CD4-positive, alpha-beta T cell (primary cell): ENCODE measurements at regions not wholly inside any gene's neighbourhood (a gene's known extent, or its start where the extent isn't known, plus 50 kb on each side); places are given as distances from the start of the nearest gene placed in this dataset.
"Not testable (repeated sequence)": the region's sequence is repeated elsewhere in the genome, so short reads cannot be mapped to it uniquely, and the experiment has no call there.

ENCODE experiments used
- ATAC-seq: fragments of 200-7000 bp; cut with Tn5 transposase; one replicate; pipeline ENCODE4 v1.10.0; 2022; ENCODE audit warnings: mild to moderate bottlenecking; ENCODE audit not compliant: poor library complexity
- CTCF ChIA-PET: fragments of 350-600 bp; sonication (Branson Sonifier 250); formaldehyde crosslinking; loops from one replicate; lab custom pipeline; 2021; ENCODE audit warnings: antibody characterized with exemption, inconsistent platforms; lab: Charles Lee
- POLR2A ChIA-PET: fragments of 350-600 bp; sonication (Branson Sonifier 250); formaldehyde crosslinking; loops from one replicate; lab custom pipeline; 2021; ENCODE audit warnings: antibody characterized with exemption, inconsistent platforms; lab: Charles Lee
- DNase-seq, 14 experiments: peaks; one replicate each; pipeline ENCODE4 v3.0.0-alpha.2; 2013 to 2020; ENCODE audit warnings: mixed read lengths in 2 of 14
- H3K27ac ChIP-seq, 2 donors: one replicate each; pipeline versions ENCODE4 v1.5.1 to v1.7.0; 2013; ENCODE audit warnings: low read length in 2 of 2, low read depth in 1 of 2, mild to moderate bottlenecking in 1 of 2
- H3K27me3 ChIP-seq, 2 experiments: 1 replicate in 1 of 2; 2 replicates in 1 of 2; pipeline versions ENCODE4 v1.6.1 to v1.7.0; 2013; ENCODE audit warnings: low read length in 2 of 2, control low read depth in 1 of 2, mild to moderate bottlenecking in 1 of 2, moderate library complexity in 1 of 2; ENCODE audit not compliant: insufficient read depth in 2 of 2, control insufficient read depth in 1 of 2
- H3K36me3 ChIP-seq: one replicate; pipeline ENCODE4 v1.6.1; 2013; ENCODE audit warnings: low read length, control low read depth; ENCODE audit not compliant: insufficient read depth
- H3K4me1 ChIP-seq: one replicate; pipeline ENCODE4 v1.6.1; 2013; ENCODE audit warnings: low read length, control low read depth; ENCODE audit not compliant: insufficient read depth
- H3K4me3 ChIP-seq: one replicate; pipeline ENCODE4 v1.5.1; 2013; ENCODE audit warnings: mild to moderate bottlenecking, low read length, moderate library complexity
- H3K9me3 ChIP-seq, 2 experiments: 1 replicate in 1 of 2; 2 replicates in 1 of 2; pipeline versions ENCODE4 v1.6.1 to v1.7.0; 2013; ENCODE audit warnings: low read length in 2 of 2, mild to moderate bottlenecking in 2 of 2, control low read depth in 1 of 2, moderate library complexity in 1 of 2; ENCODE audit not compliant: control insufficient read depth in 1 of 2, insufficient read depth in 1 of 2
- H3K27ac Mint-ChIP-seq: one replicate; pipeline ENCODE4 v1.8.0; 2020; ENCODE audit warnings: mixed read lengths
- H3K27me3 Mint-ChIP-seq: one replicate; pipeline ENCODE4 v1.8.0; 2021; ENCODE audit warnings: mixed read lengths
- H3K36me3 Mint-ChIP-seq: one replicate; pipeline ENCODE4 v1.8.0; 2021; ENCODE audit warnings: low read depth, mixed read lengths
- H3K4me1 Mint-ChIP-seq: one replicate; pipeline ENCODE4 v1.8.0; 2021; ENCODE audit warnings: low read depth, mixed read lengths
- H3K4me3 Mint-ChIP-seq: one replicate; pipeline ENCODE4 v1.8.0; 2020; ENCODE audit warnings: mild to moderate bottlenecking, mixed read lengths
- H3K9me3 Mint-ChIP-seq: one replicate; pipeline ENCODE4 v1.8.0; 2020; ENCODE audit warnings: mixed read lengths
- CTCF ChIP-seq: fragments of 200-600 bp; IDR thresholded peaks from one replicate; pipeline ENCODE4 v1.8.0; 2022; ENCODE audit warnings: antibody characterized with exemption, mild to moderate bottlenecking
- intact Hi-C, 2 experiments: fragments of 100-400 bp; cut with DNase I in 1 of 2; cut with micrococcal nuclease in 1 of 2; formaldehyde crosslinking; loops; one replicate each; pipeline versions ENCODE4 v1.15.1 to v1.9.0; 2023 to 2025; cut with DNase I, micrococcal nuclease

- H3K27me3 Mint-ChIP-seq, result no peaks in the 10 kb centered on the region
- POLR2A ChIA-PET, result no interaction called here
Observed at GRCh38 chr7:42720991-42721796, 190.7 kb downstream of the C7orf25 start.

GRCh38 chr7:42720012-42720411 is 191.9 kb downstream of the C7orf25 start:
- H3K27ac Mint-ChIP-seq, result no peak overlapping the region
- CTCF ChIA-PET, result no interaction called here
- peaks cover 2% of the 10 kb centered on the region for H3K9me3 Mint-ChIP-seq

More at GRCh38 chr7:42720991-42721796, 190.7 kb downstream of the C7orf25 start:
- CTCF ChIA-PET, result no interaction called here
- Histone ChIP-seq H3K4me1 (no peaks in the 10 kb centered on the region), H3K27ac (no peak overlapping the region), H3K9me3 (peaks cover 0 to 4% of the 10 kb centered on the region in 2 experiments), H3K36me3 (no peaks in the 10 kb centered on the region), H3K27me3 (no peaks in the 10 kb centered on the region), H3K4me3 (no peak overlapping the region)
- Mint-ChIP-seq H3K36me3 (no peaks in the 10 kb centered on the region), H3K4me1 (no peaks in the 10 kb centered on the region), H3K9me3 (no peaks in the 10 kb centered on the region), H3K4me3 (no peak overlapping the region), H3K27ac (no peak overlapping the region)
- ATAC-seq (no peak), DNase-seq (no peak)
- intact Hi-C loops, result no loop called here
- TF ChIP-seq CTCF, result no peak

GRCh38 chr7:42718466-42718865 is 193.4 kb downstream of the C7orf25 start:
- H3K27me3 Mint-ChIP-seq, H3K27ac ChIP-seq, H3K4me1 Mint-ChIP-seq, DNase-seq, ATAC-seq, H3K4me3 ChIP-seq, CTCF ChIA-PET, H3K9me3 ChIP-seq, intact Hi-C loops, H3K36me3 Mint-ChIP-seq, H3K4me3 Mint-ChIP-seq, H3K27ac Mint-ChIP-seq, H3K36me3 ChIP-seq, H3K27me3 ChIP-seq, H3K4me1 ChIP-seq, H3K9me3 Mint-ChIP-seq, POLR2A ChIA-PET: not testable (repeated sequence)

More at GRCh38 chr7:42720012-42720411, 191.9 kb downstream of the C7orf25 start:
- no peak overlapping the region for H3K4me3 ChIP-seq
- no peak overlapping the region for H3K27ac ChIP-seq
- Mint-ChIP-seq H3K36me3 (no peaks in the 10 kb centered on the region), H3K27me3 (no peaks in the 10 kb centered on the region), H3K4me3 (no peak overlapping the region), H3K4me1 (no peaks in the 10 kb centered on the region)
- H3K27me3 ChIP-seq, result no peaks in the 10 kb centered on the region
- intact Hi-C loops, result no loop called here
- ATAC-seq, result no peak
- H3K36me3 ChIP-seq, result no peaks in the 10 kb centered on the region
- no peaks in the 10 kb centered on the region for H3K4me1 ChIP-seq
- H3K9me3 ChIP-seq, result peaks cover 0 to 4% of the 10 kb centered on the region in 2 experiments
- no peak for DNase-seq
- TF ChIP-seq CTCF, result no peak
- POLR2A ChIA-PET, result no interaction called here

- Histone ChIP-seq H3K9me3 (no peaks in the 10 kb centered on the region), H3K4me3 (no peak overlapping the region), H3K36me3 (no peaks in the 10 kb centered on the region), H3K27me3 (no peaks in the 10 kb centered on the region), H3K4me1 (no peaks in the 10 kb centered on the region), H3K27ac (no peak overlapping the region)
- H3K36me3 Mint-ChIP-seq, result no peaks in the 10 kb centered on the region
- no peak for TF ChIP-seq CTCF
- H3K4me3 Mint-ChIP-seq, result no peak overlapping the region
- intact Hi-C loops, result no loop called here
- DNase-seq, result no peak
- H3K4me1 Mint-ChIP-seq, result no peaks in the 10 kb centered on the region
- CTCF ChIA-PET, result no interaction called here
- no peak for ATAC-seq
- POLR2A ChIA-PET, result no interaction called here
- H3K27ac Mint-ChIP-seq, result no peak overlapping the region
- peaks cover 8% of the 10 kb centered on the region for H3K9me3 Mint-ChIP-seq
- H3K27me3 Mint-ChIP-seq, result no peaks in the 10 kb centered on the region
Observed at GRCh38 chr7:42714356-42714755, 197.5 kb downstream of the C7orf25 start.
